Left lung (tissue), 4 donors: ENCODE measurements at regions not wholly inside any gene's neighbourhood (a gene's known extent, or its start where the extent isn't known, plus 50 kb on each side); places are given as distances from the start of the nearest gene placed in this dataset.

Source experiments
- ATAC-seq: fragments of 200-7000 bp; cut with Tn5 transposase; one replicate; pipeline ENCODE4 v1.9.1; 2020; ENCODE audit warnings: moderate library complexity
- DNase-seq, 4 donors: peaks; one replicate each; pipeline ENCODE4 v3.0.0-alpha.2; 2013 to 2020
- H3K27ac ChIP-seq, 2 donors: fragments of 200-600 bp; sonication (generic) in 1 of 2; one replicate each; pipeline versions ENCODE4 v1.5.0 to v1.8.0; 2020 to 2021
- H3K27me3 ChIP-seq, 2 donors: fragments of 200-600 bp; sonication (generic) in 1 of 2; one replicate each; pipeline versions ENCODE4 v1.5.0 to v1.8.0; 2020 to 2021
- H3K36me3 ChIP-seq, 2 donors: fragments of 200-600 bp; sonication (generic) in 1 of 2; one replicate each; pipeline versions ENCODE4 v1.5.0 to v1.8.0; 2020 to 2021
- H3K4me1 ChIP-seq, 2 donors: fragments of 200-600 bp; one replicate each; pipeline ENCODE4 v1.8.0; 2021
- H3K4me3 ChIP-seq, 2 donors: fragments of 200-600 bp; sonication (generic) in 1 of 2; one replicate each; pipeline versions ENCODE4 v1.5.0 to v1.8.0; 2020 to 2021; ENCODE audit warnings: mild to moderate bottlenecking in 1 of 2
- H3K9me3 ChIP-seq, 2 donors: fragments of 200-600 bp; sonication (generic) in 1 of 2; one replicate each; pipeline versions ENCODE4 v1.5.0 to v1.8.0; 2020 to 2021
- intact Hi-C, 2 donors: fragments of 100-400 bp; cut with DNase I; formaldehyde crosslinking; loops; one replicate each; pipeline versions ENCODE4 v1.11.2 to v1.14.2; 2022
- TF ChIP-seq, protein P1 (sequence below), 2 donors: fragments of 200-600 bp; sonication (generic) in 1 of 2; IDR thresholded peaks; one replicate each; pipeline versions ENCODE4 v1.5.0 to v1.8.0; 2021; ENCODE audit warnings: antibody characterized with exemption in 2 of 2
- donor health status: DM: no; HTN: yes; CAD: no.
- donor health status: DM: no; HTN: no; CAD: no.

DNA sequence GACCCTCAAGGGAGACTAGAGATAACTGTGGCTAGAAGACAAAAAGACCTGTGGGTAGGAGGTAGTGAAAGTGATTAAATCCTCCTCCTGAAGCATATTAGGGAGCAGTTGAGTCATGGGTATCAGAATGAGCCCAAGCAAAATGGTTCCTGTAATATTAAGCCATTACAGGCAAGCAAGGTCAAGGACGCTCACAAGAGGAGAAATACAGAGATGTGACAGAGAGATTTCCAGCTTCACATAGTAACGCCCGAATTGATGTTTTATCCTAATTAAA lies 77.7 kb downstream of the FAM76B start:
- no peak for DNase-seq
- ATAC-seq, result no peak
- Histone ChIP-seq H3K4me3 (no peak overlapping the region), H3K36me3 (no peaks in the 10 kb centered on the region), H3K27ac (no peak overlapping the region), H3K4me1 (no peaks in the 10 kb centered on the region), H3K9me3 (no peaks in the 10 kb centered on the region), H3K27me3 (no peaks in the 10 kb centered on the region)
- TF ChIP-seq, protein P1, sequence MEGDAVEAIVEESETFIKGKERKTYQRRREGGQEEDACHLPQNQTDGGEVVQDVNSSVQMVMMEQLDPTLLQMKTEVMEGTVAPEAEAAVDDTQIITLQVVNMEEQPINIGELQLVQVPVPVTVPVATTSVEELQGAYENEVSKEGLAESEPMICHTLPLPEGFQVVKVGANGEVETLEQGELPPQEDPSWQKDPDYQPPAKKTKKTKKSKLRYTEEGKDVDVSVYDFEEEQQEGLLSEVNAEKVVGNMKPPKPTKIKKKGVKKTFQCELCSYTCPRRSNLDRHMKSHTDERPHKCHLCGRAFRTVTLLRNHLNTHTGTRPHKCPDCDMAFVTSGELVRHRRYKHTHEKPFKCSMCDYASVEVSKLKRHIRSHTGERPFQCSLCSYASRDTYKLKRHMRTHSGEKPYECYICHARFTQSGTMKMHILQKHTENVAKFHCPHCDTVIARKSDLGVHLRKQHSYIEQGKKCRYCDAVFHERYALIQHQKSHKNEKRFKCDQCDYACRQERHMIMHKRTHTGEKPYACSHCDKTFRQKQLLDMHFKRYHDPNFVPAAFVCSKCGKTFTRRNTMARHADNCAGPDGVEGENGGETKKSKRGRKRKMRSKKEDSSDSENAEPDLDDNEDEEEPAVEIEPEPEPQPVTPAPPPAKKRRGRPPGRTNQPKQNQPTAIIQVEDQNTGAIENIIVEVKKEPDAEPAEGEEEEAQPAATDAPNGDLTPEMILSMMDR (IDR thresholded peaks at IDR 0.05), result no peak
- intact Hi-C loops, result no loop called here

DNA sequence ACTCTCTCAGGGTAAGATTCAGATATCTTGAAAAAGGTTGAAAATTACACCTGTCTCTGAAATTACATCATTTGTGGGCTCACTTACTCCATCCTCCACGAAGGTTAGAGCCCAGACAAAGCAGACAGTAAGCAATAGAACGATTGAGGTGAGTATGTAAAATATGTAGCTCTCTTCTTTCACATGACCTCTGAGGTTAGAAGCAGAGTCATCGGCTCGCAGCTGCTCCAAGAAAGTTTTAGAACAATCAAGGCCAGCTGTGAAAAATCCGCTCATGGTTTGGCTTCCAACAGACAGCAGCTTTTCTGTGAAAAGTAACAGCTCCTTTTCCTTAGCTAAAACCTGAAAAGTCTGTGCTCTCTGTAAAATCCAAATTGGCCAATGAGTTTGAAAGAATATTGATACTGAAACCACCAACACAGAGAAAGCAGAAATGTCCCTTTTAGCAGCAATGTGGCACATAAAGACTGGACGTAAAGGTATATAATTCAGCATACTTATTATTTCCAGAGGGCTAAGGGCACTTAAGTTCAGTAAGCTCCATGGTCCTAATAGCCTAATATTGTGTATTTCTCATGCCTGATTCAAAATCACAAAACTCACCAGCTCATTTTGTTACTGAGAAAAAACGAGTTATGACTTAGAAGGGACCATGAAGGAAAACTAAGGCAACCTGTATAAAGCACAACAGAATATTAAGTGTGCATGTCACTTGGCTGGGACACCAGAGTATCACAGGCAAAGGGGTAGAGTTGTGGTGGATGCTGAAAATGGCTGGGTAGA lies 78.2 kb downstream of the FAM76B start:
- Histone ChIP-seq H3K27me3 (no peaks in the 10 kb centered on the region), H3K4me1 (no peaks in the 10 kb centered on the region), H3K36me3 (no peaks in the 10 kb centered on the region), H3K27ac (no peak overlapping the region), H3K4me3 (no peak overlapping the region), H3K9me3 (no peaks in the 10 kb centered on the region)
- intact Hi-C loops, result no loop called here
- no peak for DNase-seq
- TF ChIP-seq, protein P1 (IDR thresholded peaks at IDR 0.05), result no peak
- ATAC-seq, result no peak

DNA sequence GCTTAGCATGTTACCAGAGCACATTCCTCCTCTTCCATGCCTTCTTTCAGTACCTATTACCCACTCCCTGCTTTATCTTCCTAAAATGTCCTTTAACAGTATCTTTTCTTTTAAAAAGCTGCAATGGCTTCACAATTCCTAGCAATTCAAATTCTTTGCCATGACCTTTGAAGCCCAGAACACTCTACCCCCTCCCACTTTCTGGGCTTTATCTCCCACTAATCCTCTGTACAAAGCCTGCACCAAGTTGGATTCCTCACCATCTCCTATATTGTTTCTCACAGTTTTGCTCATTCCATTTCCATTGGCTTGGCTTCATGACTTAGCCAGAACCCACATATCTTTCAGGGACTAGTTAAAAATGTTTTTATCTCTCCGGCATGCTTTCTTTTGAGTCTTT lies 80.9 kb downstream of the FAM76B start:
- Histone ChIP-seq H3K9me3 (no peaks in the 10 kb centered on the region), H3K36me3 (no peaks in the 10 kb centered on the region), H3K4me3 (no peak overlapping the region), H3K4me1 (peaks cover 10 to 14% of the 10 kb centered on the region in 2 donors), H3K27me3 (no peaks in the 10 kb centered on the region), H3K27ac (no peak overlapping the region)
- intact Hi-C loops, result loop anchor here (5.0 to 10.0 kb wide), 2 partner anchors 551 to 554 kb away; no protein-coding TSS in a partner anchor
- TF ChIP-seq, protein P1 (IDR thresholded peaks at IDR 0.05), result no peak
- ATAC-seq, result no peak
- DNase-seq, result no peak

DNA sequence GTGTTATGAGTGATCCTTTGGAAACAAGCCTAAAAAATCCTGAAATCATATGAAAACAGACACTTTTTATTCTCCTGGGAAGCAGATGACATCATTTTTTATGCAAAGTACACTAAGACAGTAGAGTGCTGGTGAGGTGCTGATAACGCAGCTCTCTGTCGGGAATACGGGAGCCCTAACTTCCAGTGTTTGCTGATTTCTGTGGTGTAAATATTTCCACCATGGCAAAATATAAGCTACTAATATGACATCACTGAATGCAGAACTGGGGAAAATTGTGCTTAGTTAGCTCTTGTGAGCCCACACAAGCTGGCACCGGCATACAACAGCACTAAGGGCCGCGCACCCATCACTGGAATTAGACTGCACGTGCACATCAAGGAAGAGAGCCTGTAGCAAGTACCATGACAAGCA lies 82.6 kb downstream of the FAM76B start:
- TF ChIP-seq, protein P1 (IDR thresholded peaks at IDR 0.05), result no peak
- Histone ChIP-seq H3K27me3 (no peaks in the 10 kb centered on the region), H3K27ac (no peak overlapping the region), H3K9me3 (no peaks in the 10 kb centered on the region), H3K4me3 (no peak overlapping the region), H3K4me1 (peaks cover 16 to 21% of the 10 kb centered on the region in 2 donors), H3K36me3 (no peaks in the 10 kb centered on the region)
- intact Hi-C loops, result loop anchor here (5.0 to 10.0 kb wide), 2 partner anchors 550 to 552 kb away; no protein-coding TSS in a partner anchor
- ATAC-seq (no peak), DNase-seq (no peak)

DNA sequence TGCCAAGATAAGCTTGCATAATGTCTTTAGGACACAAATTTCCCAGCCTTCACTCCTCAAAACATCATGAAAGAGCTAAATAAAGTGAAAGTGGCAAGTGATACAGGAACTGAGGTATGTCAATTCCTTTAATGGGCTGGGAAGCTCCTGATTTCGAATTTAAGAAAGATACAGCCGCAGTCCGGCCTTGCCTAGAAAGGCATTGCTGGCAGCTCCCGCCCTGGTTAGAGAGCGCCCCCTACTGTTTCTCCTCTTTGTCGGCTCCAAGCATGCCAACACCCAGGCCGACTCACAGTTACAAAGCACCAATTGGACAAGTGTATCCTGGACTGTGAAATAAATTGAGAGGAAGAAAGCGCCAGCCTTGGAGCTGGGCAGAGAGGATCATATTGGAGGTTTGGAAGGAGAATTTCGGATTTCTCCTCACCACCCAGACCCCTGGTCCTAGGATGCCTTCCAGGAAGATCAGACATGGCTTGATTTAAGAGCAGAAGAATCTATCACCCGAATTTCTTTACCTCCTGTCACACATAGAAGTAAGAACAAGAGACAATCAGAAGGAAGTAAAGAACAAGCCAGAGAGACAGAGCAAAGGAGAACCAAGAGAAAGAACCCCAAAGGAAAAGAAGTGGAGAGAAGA lies 84.0 kb downstream of the FAM76B start:
- H3K4me3 ChIP-seq, result no peak overlapping the region

More for the DNA sequence above, 84.0 kb downstream of the FAM76B start:
- intact Hi-C loops, result loop anchor here (5.0 to 10.0 kb wide), 2 partner anchors 548 to 551 kb away; no protein-coding TSS in a partner anchor
- Histone ChIP-seq H3K27me3 (no peaks in the 10 kb centered on the region), H3K4me1 (peaks cover 16 to 21% of the 10 kb centered on the region in 2 donors), H3K9me3 (no peaks in the 10 kb centered on the region), H3K36me3 (no peaks in the 10 kb centered on the region), H3K27ac (no peak overlapping the region)
- TF ChIP-seq, protein P1 (IDR thresholded peaks at IDR 0.05), result peak; percentile 88 to 91
- DNase-seq (peak; percentile 85 to 92 (median 86)), ATAC-seq (peak; percentile 98)
